GDM1 (cell line): ENCODE measurements at regions not wholly inside any gene's neighbourhood (a gene's known extent, or its start where the extent isn't known, plus 50 kb on each side); places are given as distances from the start of the nearest gene placed in this dataset.
"Not testable (repeated sequence)": the region's sequence is repeated elsewhere in the genome, so short reads cannot be mapped to it uniquely, and the experiment has no call there.

ENCODE experiments used
- DNase-seq: peaks from one replicate; lab custom pipeline; 2025; lab: John Stamatoyannopoulos, UW

- no peak for DNase-seq
Measured at GRCh38 chr6:165844801-165845364, 181.8 kb upstream of the PDE10A start.

- no peak for DNase-seq
Measured at GRCh38 chr6:165844232-165844631, 181.2 kb upstream of the PDE10A start.

GRCh38 chr6:165843568-165844113 lies 180.6 kb upstream of the PDE10A start:
- DNase-seq: no peak

- no peak for DNase-seq
Measured at GRCh38 chr6:165843121-165843520, 180.1 kb upstream of the PDE10A start.

GRCh38 chr6:165842281-165842936 lies 179.4 kb upstream of the PDE10A start:
- no peak for DNase-seq

- no peak for DNase-seq
Measured at GRCh38 chr6:165841153-165841558, 178.1 kb upstream of the PDE10A start.

GRCh38 chr6:165837948-165838745 lies 175.1 kb upstream of the PDE10A start:
- no peak for DNase-seq

GRCh38 chr6:165836648-165837047 lies 173.6 kb upstream of the PDE10A start:
- not testable (repeated sequence) for DNase-seq

- no peak for DNase-seq
Measured at GRCh38 chr6:165835410-165835851, 172.4 kb upstream of the PDE10A start.

GRCh38 chr6:165834613-165835259 lies 171.7 kb upstream of the PDE10A start:
- DNase-seq: no peak

GRCh38 chr6:165833355-165833754 lies 170.3 kb upstream of the PDE10A start:
- DNase-seq: no peak

GRCh38 chr6:165831812-165832510 lies 168.9 kb upstream of the PDE10A start:
- DNase-seq: no peak

- DNase-seq: no peak
Measured at GRCh38 chr6:165830761-165831160, 167.7 kb upstream of the PDE10A start.

GRCh38 chr6:165829376-165829775 lies 166.3 kb upstream of the PDE10A start:
- DNase-seq: no peak

- DNase-seq: no peak
Measured at GRCh38 chr6:165827190-165827518, 164.1 kb upstream of the PDE10A start.

- no peak for DNase-seq
Measured at GRCh38 chr6:165826487-165827189, 163.6 kb upstream of the PDE10A start.

- no peak for DNase-seq
Measured at GRCh38 chr6:165825256-165825815, 162.3 kb upstream of the PDE10A start.

GRCh38 chr6:165823609-165824326 lies 160.7 kb upstream of the PDE10A start:
- DNase-seq: no peak

- no peak for DNase-seq
Measured at GRCh38 chr6:165822501-165822900, 159.5 kb upstream of the PDE10A start.

GRCh38 chr6:165821754-165822153 lies 158.7 kb upstream of the PDE10A start:
- DNase-seq: no peak
